NCI-H82 treated with DMSO at 0.1 percent for 48 hours (cell line): ENCODE measurements at regions not wholly inside any gene's neighbourhood (a gene's known extent, or its start where the extent isn't known, plus 50 kb on each side); places are given as distances from the start of the nearest gene placed in this dataset.
"Not testable (repeated sequence)": the region's sequence is repeated elsewhere in the genome, so short reads cannot be mapped to it uniquely, and the experiment has no call there.

Experiments used
- DNase-seq: peaks from one replicate; lab custom pipeline; 2025; ENCODE audit not compliant: unreplicated experiment; lab: John Stamatoyannopoulos, UW

- no peak for DNase-seq
These were observed 78.5 kb upstream of the SGIP1 start for GRCh38 chr1:66455446-66455845.

- no peak for DNase-seq
These were observed 73.2 kb upstream of the SGIP1 start for GRCh38 chr1:66460776-66461175.

GRCh38 chr1:66462313-66462712 is 71.6 kb upstream of the SGIP1 start:
- no peak for DNase-seq

GRCh38 chr1:66464351-66464750 is 69.6 kb upstream of the SGIP1 start:
- DNase-seq, result no peak

GRCh38 chr1:66464802-66465201 is 69.2 kb upstream of the SGIP1 start:
- no peak for DNase-seq

- DNase-seq, result not testable (repeated sequence)
These were observed 67.3 kb upstream of the SGIP1 start for GRCh38 chr1:66466695-66467094.

GRCh38 chr1:66468722-66469121 is 65.2 kb upstream of the SGIP1 start:
- no peak for DNase-seq

- no peak for DNase-seq
These were observed 58.0 kb upstream of the SGIP1 start for GRCh38 chr1:66475940-66476339.

- DNase-seq, result no peak
These were observed 57.2 kb upstream of the SGIP1 start for GRCh38 chr1:66476774-66477173.

GRCh38 chr1:66478116-66478515 is 55.8 kb upstream of the SGIP1 start:
- DNase-seq, result no peak

- DNase-seq, result no peak
These were observed 53.8 kb upstream of the SGIP1 start for GRCh38 chr1:66480162-66480561.

- not testable (repeated sequence) for DNase-seq
These were observed 52.7 kb upstream of the SGIP1 start for GRCh38 chr1:66481215-66481614.
